ENCODE measurements at regions not wholly inside any gene's neighbourhood (a gene's known extent, or its start where the extent isn't known, plus 50 kb on each side); places are given as distances from the start of the nearest gene placed in this dataset.

DNA sequence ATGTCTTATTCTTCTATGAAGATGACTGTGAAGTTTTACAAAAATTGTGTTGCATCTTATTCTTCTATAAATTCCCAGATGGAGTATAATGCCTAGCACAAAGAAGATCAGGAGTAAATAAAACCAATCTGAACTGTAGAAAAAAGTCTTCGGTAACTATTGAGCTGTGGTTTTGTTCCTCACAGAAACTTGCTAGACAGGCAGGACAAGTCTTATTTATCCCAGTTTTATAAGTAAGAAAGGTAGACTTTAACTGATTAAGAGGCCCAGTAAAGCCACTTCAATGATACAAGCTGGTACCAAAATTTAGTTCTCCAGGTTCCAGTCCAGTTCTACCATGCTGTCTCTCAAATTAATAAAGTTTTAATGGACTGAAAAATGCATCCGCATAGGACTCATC lies 526.7 kb upstream of the SETBP1 start:
- DNase-seq (ENCODE audit: low spot score) = no peak

DNA sequence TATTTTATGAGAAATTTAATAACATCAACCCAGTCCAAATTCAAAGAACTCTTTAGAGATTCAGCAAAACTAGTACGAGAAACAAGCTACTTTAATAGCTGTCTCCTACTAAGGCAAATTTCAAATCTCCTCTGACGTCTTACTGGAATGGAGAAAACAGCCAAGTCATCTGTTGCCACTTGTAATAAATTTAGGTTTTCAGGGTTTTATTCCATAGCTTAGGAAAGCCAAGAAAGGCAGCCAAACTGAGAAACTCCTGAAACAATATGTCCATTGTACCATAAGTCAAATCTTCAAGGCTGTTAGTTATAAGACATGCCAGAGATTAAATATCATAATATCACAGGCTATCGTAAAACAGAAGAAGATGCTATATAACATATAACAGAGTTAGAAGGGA lies 524.6 kb upstream of the SETBP1 start:
- no peak for DNase-seq (ENCODE audit: low spot score)

GRCh38 chr18:44156776-44157335 lies 523.8 kb upstream of the SETBP1 start:
- no peak for DNase-seq (ENCODE audit: low spot score)

- no peak for DNase-seq (ENCODE audit: low spot score)
Observed at GRCh38 chr18:44170208-44170880, 510.3 kb upstream of the SETBP1 start.

DNA sequence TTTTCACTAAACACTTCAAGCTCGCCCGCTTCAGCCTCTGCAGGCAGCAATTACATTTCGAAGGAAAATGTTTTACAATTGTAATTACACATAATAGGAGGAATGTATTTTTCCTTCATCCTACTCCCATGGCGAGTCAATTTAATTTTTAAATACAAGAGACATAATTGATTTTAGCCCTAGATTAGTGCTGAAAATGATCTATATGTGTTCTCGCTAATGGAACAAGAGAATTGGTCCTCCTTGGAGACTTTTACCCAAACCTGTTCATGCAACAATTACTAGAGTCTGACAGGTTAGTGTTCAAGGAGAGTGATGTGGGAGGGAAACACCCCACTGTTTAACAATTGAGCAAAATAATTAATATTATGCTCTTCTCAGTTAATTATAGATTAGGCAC lies 509.4 kb upstream of the SETBP1 start:
- DNase-seq (ENCODE audit: low spot score) = no peak

GRCh38 chr18:44175891-44176290 lies 504.8 kb upstream of the SETBP1 start:
- no peak for DNase-seq (ENCODE audit: low spot score)

DNA sequence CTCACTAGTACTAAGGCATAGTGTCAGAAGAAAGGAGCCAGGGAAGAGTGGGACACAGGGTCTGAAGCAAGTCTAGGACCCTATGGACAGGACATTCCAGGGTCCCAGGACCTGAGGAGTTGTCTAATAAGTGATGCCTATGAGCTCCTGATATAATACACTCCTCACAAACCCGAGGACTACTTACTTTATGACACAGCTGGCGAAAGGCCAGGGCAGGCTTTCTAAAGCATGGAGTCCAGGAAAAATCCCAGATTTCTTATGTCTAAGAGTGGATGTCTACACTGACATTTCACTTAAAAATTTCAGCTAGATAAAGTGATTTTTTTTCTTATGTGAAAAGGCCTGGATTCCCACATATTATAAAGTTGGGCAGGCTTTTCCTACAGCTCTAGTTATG lies 502.2 kb upstream of the SETBP1 start:
- DNase-seq (ENCODE audit: low spot score) = no peak

- DNase-seq (ENCODE audit: low spot score) = no peak
Observed at GRCh38 chr18:44179693-44180092, 501.0 kb upstream of the SETBP1 start.

DNA sequence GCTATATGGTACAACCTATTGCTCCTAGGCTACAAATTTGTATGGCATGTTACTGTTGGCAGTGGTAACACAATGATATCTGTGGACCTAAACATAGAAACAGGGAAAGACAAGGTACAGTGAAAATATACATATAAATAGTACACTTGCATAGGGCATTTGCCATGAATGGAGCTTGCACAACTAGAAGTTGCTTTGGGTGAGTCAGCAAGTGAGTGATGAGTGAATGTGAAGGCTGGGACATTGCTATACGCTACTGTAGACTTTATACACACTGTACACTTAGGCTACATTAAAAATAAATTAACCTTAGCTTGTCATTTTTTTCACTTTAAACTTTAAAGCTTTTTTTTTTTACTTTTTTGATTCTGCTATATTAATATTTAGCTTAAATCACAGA lies 500.0 kb upstream of the SETBP1 start:
- no peak for DNase-seq (ENCODE audit: low spot score)

DNA sequence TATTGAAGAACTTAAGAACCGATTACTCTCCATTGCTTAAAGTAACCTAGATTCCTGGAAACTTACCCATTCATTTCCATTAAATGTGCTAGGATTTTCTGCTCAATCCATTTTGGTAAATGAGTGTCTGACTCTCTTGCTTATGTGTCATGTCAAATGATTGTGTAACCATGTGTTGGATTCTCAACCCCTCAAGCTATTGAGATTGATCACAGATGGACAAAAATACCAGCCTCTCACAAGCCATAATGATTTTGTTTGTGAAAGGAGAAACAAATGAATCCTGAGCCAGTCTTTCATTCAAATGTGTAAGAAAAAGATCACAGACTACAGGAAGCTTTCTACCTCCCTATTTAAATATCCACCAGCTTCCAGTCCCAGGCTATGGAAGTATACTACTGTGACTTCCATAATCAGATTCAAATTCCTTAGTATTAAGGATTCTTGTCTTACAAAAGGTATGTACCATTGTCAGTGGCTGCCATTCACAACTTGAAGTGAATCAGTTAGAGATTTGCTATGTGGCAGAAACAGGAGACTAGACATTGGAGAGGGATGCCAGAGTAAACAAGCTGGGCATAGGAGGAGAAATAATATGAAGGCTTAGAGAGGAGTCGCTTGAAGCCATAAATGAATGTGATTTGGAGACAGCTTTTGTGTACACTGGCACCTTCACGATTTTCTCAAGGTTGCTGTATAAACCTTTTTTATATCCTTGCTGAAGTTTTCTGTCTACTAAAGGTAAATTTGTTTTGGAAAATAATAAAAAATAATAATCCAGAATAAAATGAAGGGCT lies 498.5 kb upstream of the SETBP1 start:
- DNase-seq (ENCODE audit: low spot score) = no peak

- no peak for DNase-seq (ENCODE audit: low spot score)
Observed at GRCh38 chr18:44186001-44186400, 494.7 kb upstream of the SETBP1 start.

DNA sequence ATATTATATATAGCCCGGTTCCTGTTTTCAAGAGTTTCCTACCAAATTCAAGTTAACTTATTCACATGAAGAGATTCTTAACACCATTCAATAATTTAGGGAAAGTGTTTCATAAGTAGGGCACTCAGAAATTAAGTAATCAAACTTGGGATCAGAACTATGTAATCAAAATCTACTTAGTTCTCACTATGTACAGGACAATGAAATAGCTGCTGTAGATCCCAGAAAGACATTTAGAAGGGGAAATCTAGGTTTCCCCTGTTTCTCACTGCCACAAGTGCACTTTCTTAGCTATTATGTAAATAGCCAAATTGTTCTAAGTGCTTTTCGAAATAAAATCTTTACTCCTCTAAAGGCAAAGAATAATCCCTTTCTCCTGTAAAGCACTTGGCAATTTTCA lies 493.6 kb upstream of the SETBP1 start:
- DNase-seq (ENCODE audit: low spot score) = no peak

DNA sequence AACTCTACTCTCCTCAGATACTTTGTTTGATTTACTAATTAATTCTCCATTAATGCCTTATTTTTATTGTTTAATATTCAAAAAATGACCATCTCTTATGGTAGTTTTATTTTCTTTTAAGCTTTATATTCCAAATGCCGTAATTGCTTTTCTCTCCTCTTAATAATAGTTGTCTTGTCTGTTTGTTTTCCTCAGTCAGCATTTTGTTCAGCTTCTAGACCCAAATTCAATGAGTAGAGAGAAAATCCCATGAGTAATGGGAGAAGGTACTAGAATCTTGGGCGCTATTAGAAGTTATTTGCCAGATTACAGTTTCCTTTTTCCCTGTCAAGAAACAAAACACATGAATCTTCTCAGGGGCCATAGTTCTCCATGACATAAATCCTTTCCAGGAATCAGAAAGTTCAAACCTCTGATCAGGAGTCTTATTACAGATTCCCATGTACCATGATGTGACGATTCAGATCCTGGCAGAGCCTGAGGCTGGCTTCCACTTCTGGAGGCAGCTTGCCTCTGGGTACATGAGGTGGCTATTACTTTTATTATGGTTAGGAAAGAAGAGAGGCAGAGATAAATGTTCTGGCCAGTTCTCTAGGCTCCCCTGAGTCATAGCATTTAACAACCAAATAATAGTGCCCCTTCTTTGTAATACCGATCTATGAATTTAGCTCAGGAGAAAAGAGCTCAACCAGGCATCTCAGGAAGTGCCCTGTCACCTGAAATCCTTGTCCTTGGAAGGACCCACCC lies 485.1 kb upstream of the SETBP1 start:
- no peak for DNase-seq (ENCODE audit: low spot score)

DNA sequence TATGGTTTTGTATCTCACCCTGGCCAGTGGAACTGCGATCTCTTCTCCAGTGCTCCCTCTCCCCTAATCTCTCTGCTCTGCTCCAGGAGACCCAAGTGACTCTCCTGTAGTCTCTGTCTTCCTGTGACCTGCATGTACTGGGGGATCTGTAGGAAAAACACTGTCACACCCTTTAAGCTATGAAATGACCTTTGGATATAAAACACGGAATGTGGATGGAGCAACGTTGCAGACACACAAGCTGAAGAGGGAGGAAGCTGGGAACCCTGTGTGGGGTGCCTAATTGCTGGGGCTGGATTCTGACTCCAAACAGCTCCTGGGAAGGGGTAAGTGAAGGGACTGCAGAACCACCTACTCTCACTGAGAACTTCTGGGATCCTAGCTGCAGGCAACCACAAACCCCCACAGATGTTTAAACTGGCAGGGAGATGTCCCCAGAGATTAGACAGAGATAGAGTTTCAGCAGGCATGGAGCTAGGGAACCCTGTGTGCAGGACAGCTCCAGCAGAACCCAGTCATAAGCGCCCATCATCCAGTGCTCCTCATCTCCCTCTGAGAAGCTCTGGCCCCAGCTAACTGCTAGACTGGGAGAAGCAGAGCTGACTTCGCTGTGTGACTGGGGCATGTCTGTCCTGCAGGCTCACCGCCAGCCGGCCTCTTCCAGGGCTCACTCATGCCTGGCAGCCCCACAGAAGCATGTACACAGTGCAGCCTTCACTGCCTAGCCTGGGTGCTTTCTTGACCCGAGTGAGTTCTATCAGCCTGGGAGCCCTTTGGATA lies 482.7 kb upstream of the SETBP1 start:
- DNase-seq (ENCODE audit: low spot score) = no peak

- no peak for DNase-seq (ENCODE audit: low spot score)
Observed at GRCh38 chr18:44198612-44199284, 481.9 kb upstream of the SETBP1 start.

- no peak for DNase-seq (ENCODE audit: low spot score)
Observed at GRCh38 chr18:44213293-44213692, 467.4 kb upstream of the SETBP1 start.

DNA sequence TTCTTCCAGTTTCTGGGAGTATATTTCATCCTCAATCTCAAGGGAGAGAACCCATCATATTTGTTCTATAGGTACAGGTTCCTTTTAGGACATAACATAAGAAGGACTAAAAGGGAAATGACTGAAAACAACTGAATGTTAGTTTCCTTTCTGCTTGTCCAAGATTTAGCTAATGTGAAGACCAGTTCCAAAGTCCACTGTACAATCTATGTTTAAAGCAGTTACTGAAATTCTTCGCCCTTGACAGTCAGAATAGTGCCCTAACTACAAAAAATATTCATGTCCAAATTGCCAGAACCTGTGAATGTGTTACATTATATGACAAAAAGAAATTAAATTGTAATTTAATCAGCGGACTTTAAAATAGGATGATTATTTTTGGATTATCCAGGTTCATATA lies 466.3 kb upstream of the SETBP1 start:
- no peak for DNase-seq (ENCODE audit: low spot score)

DNA sequence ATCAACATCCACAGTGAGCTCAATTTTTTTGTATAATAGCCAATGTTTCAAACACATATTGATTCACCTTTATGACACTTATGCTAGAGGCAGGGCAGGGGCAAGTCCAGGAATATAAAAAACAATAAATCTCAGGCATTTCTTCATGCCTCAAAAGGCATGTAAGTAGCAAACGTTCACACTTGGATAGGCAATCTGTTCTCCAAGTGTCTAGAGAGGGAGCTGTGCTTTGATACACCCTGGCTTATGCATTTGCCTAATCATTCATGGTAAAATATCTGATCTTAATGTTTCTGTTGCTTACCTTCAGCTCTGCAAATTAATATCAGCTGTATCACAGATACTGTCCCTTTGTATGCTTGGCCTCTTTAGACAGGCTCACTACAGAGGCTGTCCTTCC lies 464.5 kb upstream of the SETBP1 start:
- no peak for DNase-seq (ENCODE audit: low spot score)

GRCh38 chr18:44227501-44227900 lies 453.2 kb upstream of the SETBP1 start:
- no peak for DNase-seq (ENCODE audit: low spot score)

- no peak for DNase-seq (ENCODE audit: low spot score)
Observed at GRCh38 chr18:44229693-44230108, 451.0 kb upstream of the SETBP1 start.

DNA sequence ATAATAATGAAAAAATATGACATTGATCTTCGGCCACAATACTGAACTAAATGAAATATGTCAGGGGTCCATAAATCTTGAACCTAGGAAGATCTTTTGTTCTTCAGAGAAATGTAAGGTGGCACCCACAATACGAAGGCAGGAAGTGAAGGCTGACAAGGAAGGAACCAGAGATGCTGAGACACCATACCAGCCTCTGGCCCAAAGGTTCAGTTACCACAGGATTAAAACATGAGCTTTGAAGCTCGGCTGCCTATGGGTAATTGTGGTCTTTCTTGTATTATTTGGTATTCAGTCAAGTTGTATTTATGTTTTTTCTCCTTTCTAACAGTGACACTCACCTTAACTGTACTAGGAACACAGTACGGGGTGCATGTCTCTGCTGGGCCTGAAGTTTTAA lies 448.8 kb upstream of the SETBP1 start:
- no peak for DNase-seq (ENCODE audit: low spot score)

Measured in hepatic stellate cell (primary cell).